HCT116 (cell line): ENCODE measurements at regions not wholly inside any gene's neighbourhood (a gene's known extent, or its start where the extent isn't known, plus 50 kb on each side); places are given as distances from the start of the nearest gene placed in this dataset.

Experiments used
- ATAC-seq: fragments of 200-7000 bp; cut with Tn5 transposase; 2 replicates; pipeline ENCODE4 v1.9.1; 2020; ENCODE audit warnings: mild to moderate bottlenecking, moderate library complexity
- BruUV-seq: library from RNA; stranded (reverse); fragments of 400-500 nt; replicated peaks from 2 replicates; lab custom pipeline; 2021; lab: Mats Ljungman, UMichigan
- CTCF ChIA-PET: fragments of 300-600 bp; sonication (Branson Sonifier 250); formaldehyde crosslinking; loops from one replicate; lab custom pipeline; 2021; ENCODE audit warnings: antibody characterized with exemption; lab: Charles Lee
- POLR2A ChIA-PET: fragments of 300-600, 350-600 bp; sonication (Branson Sonifier 250); formaldehyde crosslinking; loops from one replicate; lab custom pipeline; 2021; ENCODE audit warnings: antibody characterized with exemption; lab: Charles Lee
- RAD21 ChIA-PET, 2 experiments: fragments of 300-600 bp; sonication (Branson Sonifier 250); formaldehyde crosslinking; loops; one replicate each; lab custom pipeline; 2023; ENCODE audit warnings: low total read pairs in 2 of 2; ENCODE audit not compliant: uncharacterized antibody in 2 of 2, unreplicated experiment in 2 of 2, low non-redundant PET in 1 of 2; lab: Charles Lee
- DNase-seq: peaks from one replicate; pipeline ENCODE4 v3.0.0-alpha.2; 2010; ENCODE audit warnings: low read depth, low spot score
- H2AFZ ChIP-seq: fragments of 200-600 bp; shearing (Covaris generic), sonication (generic); 2 replicates; pipeline ENCODE4 v1.6.1; 2017; ENCODE audit warnings: low read depth, mixed run types, mixed read lengths, antibody characterized with exemption, low read length; ENCODE audit not compliant: poor library complexity, severe bottlenecking
- H3K27ac ChIP-seq: 2 replicates; pipeline ENCODE4 v1.5.1; 2012; ENCODE audit warnings: low read depth, low read length
- H3K27me3 ChIP-seq: fragments of 200-600 bp; sonication (generic); 2 replicates; pipeline ENCODE4 v1.6.1; 2016; ENCODE audit warnings: mixed run types, low read length, mixed read lengths; ENCODE audit not compliant: insufficient read depth
- H3K36me3 ChIP-seq, 2 experiments: fragments of 200-500 bp in 1 of 2; fragments of 200-600 bp in 1 of 2; sonication (Bioruptor generic) in 1 of 2; sonication (generic) in 1 of 2; 2 replicates each; pipeline versions ENCODE4 v1.5.1 to v1.6.1; 2014 to 2016; ENCODE audit warnings: low read length in 2 of 2, inconsistent platforms in 1 of 2, mixed read lengths in 1 of 2, mixed run types in 1 of 2; ENCODE audit not compliant: insufficient read depth in 2 of 2, control insufficient read depth in 1 of 2
- H3K4me1 ChIP-seq, 2 experiments: fragments of 200-600 bp in 1 of 2; sonication (generic) in 1 of 2; 2 replicates each; pipeline versions ENCODE4 v1.5.1 to v1.6.1; 2012 to 2017; ENCODE audit warnings: low read length in 2 of 2, inconsistent platforms in 1 of 2, mild to moderate bottlenecking in 1 of 2, mixed read lengths in 1 of 2, mixed run types in 1 of 2, moderate library complexity in 1 of 2; ENCODE audit not compliant: insufficient read depth in 2 of 2, control insufficient read depth in 1 of 2
- H3K4me2 ChIP-seq: fragments of 200-600 bp; sonication (generic); 2 replicates; pipeline ENCODE4 v1.6.1; 2017; ENCODE audit warnings: mixed run types, low read length, mixed read lengths
- H3K4me3 ChIP-seq, 2 experiments: fragments of 200-600 bp in 1 of 2; sonication (generic) in 1 of 2; replicated peaks in 1 of 2; 2 replicates each; pipeline ENCODE4 v1.5.1; 2011 to 2016; ENCODE audit warnings: low read length in 2 of 2, control low read depth in 1 of 2, low read depth in 1 of 2, mild to moderate bottlenecking in 1 of 2, mixed read lengths in 1 of 2, mixed run types in 1 of 2
- H3K79me2 ChIP-seq: fragments of 200-600 bp; sonication (generic); 2 replicates; pipeline ENCODE4 v1.6.1; 2017; ENCODE audit warnings: mild to moderate bottlenecking, mixed run types, low read length, moderate library complexity, mixed read lengths; ENCODE audit not compliant: insufficient read depth
- H3K9ac ChIP-seq: fragments of 200-600 bp; sonication (generic); 2 replicates; pipeline ENCODE4 v1.6.1; 2016; ENCODE audit warnings: low read length, mixed read lengths
- H3K9me2 ChIP-seq: fragments of 200-600 bp; sonication (generic), shearing (Covaris generic); 2 replicates; pipeline ENCODE4 v1.6.1; 2017; ENCODE audit warnings: mixed run types, mild to moderate bottlenecking, moderate library complexity; ENCODE audit not compliant: insufficient read depth
- H3K9me3 ChIP-seq, 2 experiments: fragments of 200-500 bp in 1 of 2; fragments of 200-600 bp in 1 of 2; sonication (Bioruptor generic) in 1 of 2; sonication (generic) in 1 of 2; 2 replicates each; pipeline ENCODE4 v1.6.1; 2014 to 2017; ENCODE audit warnings: low read length in 2 of 2, mixed read lengths in 2 of 2, inconsistent platforms in 1 of 2, low read depth in 1 of 2, mild to moderate bottlenecking in 1 of 2, mixed run types in 1 of 2, moderate library complexity in 1 of 2; ENCODE audit not compliant: control insufficient read depth in 1 of 2, insufficient read depth in 1 of 2
- H4K20me1 ChIP-seq: fragments of 200-600 bp; sonication (generic), shearing (Covaris generic); 2 replicates; pipeline ENCODE4 v1.6.1; 2017; ENCODE audit warnings: mixed run types, mild to moderate bottlenecking, moderate library complexity; ENCODE audit not compliant: insufficient read depth
- CEBPB ChIP-seq: IDR thresholded peaks from 2 replicates; pipeline ENCODE4 v1.6.1; 2012; ENCODE audit warnings: low read depth
- EGR1 ChIP-seq: IDR thresholded peaks from 2 replicates; pipeline ENCODE4 v1.6.1; 2012; ENCODE audit warnings: low read depth
- EZH2phosphoT487 ChIP-seq: fragments of 200-600 bp; IDR thresholded peaks from 2 replicates; pipeline ENCODE4 v1.6.1; 2018; ENCODE audit warnings: antibody characterized with exemption, borderline replicate concordance
- RAD21 ChIP-seq: IDR thresholded peaks from 2 replicates; pipeline ENCODE4 v1.6.1; 2012; ENCODE audit warnings: low read depth, mild to moderate bottlenecking
- TCF7L2 ChIP-seq: IDR thresholded peaks from 2 replicates; pipeline ENCODE4 v1.7.0; 2011; ENCODE audit warnings: borderline replicate concordance, inconsistent platforms; ENCODE audit not compliant: insufficient read depth, insufficient read length; ENCODE audit errors: extremely low read depth
- intact Hi-C: fragments of 100-400 bp; cut with micrococcal nuclease; formaldehyde crosslinking; loops from 2 replicates; pipeline ENCODE4 v1.10.0; 2022
- TF ChIP-seq, protein P1 (sequence below): IDR thresholded peaks from 2 replicates; pipeline ENCODE4 v1.6.1; 2012
- TF ChIP-seq, protein P2 (sequence below), 3 experiments: fragments of 200-600 bp in 1 of 3; sonication (generic) in 1 of 3; IDR thresholded peaks in 2 of 3; conservative IDR thresholded peaks in 1 of 3; 2 replicates each; pipeline ENCODE4 v1.5.1; 2012 to 2017; ENCODE audit warnings: low read depth in 2 of 3, low read length in 2 of 3, antibody characterized with exemption in 1 of 3, borderline replicate concordance in 1 of 3, control low read depth in 1 of 3, mild to moderate bottlenecking in 1 of 3, mixed read lengths in 1 of 3, mixed run types in 1 of 3, moderate library complexity in 1 of 3; ENCODE audit not compliant: insufficient read depth in 1 of 3

DNA sequence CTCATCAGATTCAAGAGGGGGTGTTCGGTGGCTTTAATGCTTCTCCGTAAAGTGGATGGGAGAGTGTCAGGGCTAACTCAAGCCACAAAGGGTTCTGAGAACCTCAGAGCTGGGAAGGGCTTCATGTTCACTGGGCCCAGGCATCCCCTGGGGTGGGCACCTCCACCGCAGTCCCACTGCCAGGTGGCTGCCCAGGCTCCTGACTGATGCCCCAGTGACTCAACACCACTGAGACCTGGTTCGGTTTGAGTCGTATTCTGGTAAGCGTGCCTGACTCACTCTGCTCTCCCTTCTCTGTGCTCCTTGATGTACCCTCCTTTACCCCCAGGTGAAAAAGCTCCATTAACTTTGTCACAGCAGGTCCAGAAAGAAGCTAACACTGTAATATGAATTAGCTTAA, 304.6 kb downstream of the RPLP1 start (continued):
- TF ChIP-seq CEBPB (no peak), EGR1 (no peak), TCF7L2 (no peak), RAD21 (no peak)
- TF ChIP-seq, protein P1, sequence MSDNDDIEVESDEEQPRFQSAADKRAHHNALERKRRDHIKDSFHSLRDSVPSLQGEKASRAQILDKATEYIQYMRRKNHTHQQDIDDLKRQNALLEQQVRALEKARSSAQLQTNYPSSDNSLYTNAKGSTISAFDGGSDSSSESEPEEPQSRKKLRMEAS: no peak

DNA sequence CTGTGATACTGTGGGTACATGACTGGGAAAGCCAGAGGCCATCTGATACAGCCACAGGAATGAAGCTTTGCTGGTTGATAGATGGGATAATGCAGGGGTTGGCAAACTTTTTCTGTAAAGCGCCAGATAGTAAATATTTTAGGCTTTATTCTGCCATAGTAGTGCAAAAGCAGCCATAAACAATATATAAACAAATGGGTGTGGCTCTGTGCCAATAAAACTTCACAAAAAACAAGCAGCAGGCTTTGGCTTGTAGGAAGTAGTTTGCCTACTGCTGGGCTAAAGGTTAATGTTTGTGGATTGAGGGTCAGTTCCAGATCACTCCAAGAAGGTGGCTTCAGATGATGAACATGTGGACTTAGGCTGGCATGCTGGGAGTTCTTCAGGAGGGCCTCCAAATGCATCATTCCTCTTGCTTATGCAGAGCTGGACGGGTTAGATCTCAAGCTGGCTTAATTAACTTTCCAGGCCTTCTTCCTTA, 305.7 kb downstream of the RPLP1 start:
- CTCF ChIA-PET: no interaction called here
- H3K36me3 ChIP-seq: no peaks in the 10 kb centered on the region
- no peak for ATAC-seq

More for the DNA sequence above, 305.7 kb downstream of the RPLP1 start:
- H3K9me3 ChIP-seq: peaks cover 1 to 6% of the 10 kb centered on the region in 2 experiments; a peak in 1 of 4 replicates
- H4K20me1 ChIP-seq: no peaks in the 10 kb centered on the region
- 0 out of 2 replicates have a peak overlapping the region, but pooled peaks have one; percentile 8 for H3K4me2 ChIP-seq
- intact Hi-C loops: no loop called here
- H3K4me1 ChIP-seq: peaks cover 22 to 46% of the 10 kb centered on the region in 2 experiments
- BruUV-seq: no TSS peak
- no peak overlapping the region for H3K9ac ChIP-seq
- H3K4me3 ChIP-seq: no peak overlapping the region
- H3K9me2 ChIP-seq: no peaks in the 10 kb centered on the region
- ChIA-PET RAD21 (interaction anchor here in 1 of 2 experiments (0.6 kb wide), 1 partner anchor 44 kb away, joined by 3 read pairs; no protein-coding TSS in a partner anchor), POLR2A (no interaction called here)
- no peak for DNase-seq
- no peaks in the 10 kb centered on the region for H3K79me2 ChIP-seq
- TF ChIP-seq, protein P2, sequence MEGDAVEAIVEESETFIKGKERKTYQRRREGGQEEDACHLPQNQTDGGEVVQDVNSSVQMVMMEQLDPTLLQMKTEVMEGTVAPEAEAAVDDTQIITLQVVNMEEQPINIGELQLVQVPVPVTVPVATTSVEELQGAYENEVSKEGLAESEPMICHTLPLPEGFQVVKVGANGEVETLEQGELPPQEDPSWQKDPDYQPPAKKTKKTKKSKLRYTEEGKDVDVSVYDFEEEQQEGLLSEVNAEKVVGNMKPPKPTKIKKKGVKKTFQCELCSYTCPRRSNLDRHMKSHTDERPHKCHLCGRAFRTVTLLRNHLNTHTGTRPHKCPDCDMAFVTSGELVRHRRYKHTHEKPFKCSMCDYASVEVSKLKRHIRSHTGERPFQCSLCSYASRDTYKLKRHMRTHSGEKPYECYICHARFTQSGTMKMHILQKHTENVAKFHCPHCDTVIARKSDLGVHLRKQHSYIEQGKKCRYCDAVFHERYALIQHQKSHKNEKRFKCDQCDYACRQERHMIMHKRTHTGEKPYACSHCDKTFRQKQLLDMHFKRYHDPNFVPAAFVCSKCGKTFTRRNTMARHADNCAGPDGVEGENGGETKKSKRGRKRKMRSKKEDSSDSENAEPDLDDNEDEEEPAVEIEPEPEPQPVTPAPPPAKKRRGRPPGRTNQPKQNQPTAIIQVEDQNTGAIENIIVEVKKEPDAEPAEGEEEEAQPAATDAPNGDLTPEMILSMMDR (IDR thresholded peaks at IDR 0.05 in 2 of 3, conservative IDR thresholded peaks at IDR 0.05 in 1 of 3; ENCODE audit: borderline replicate concordance in 1 of 3, insufficient read depth in 1 of 3, low read depth in 2 of 3, low read length in 2 of 3): no peak
- TF ChIP-seq EZH2phosphoT487: no peak
- no peak overlapping the region for H2AFZ ChIP-seq
- no peak overlapping the region for H3K27ac ChIP-seq
- peaks cover 13% of the 10 kb centered on the region; the same call in 1 of the 2 replicates for H3K27me3 ChIP-seq
